ENCODE measurements at regions not wholly inside any gene's neighbourhood (a gene's known extent, or its start where the extent isn't known, plus 50 kb on each side); places are given as distances from the start of the nearest gene placed in this dataset.

DNA sequence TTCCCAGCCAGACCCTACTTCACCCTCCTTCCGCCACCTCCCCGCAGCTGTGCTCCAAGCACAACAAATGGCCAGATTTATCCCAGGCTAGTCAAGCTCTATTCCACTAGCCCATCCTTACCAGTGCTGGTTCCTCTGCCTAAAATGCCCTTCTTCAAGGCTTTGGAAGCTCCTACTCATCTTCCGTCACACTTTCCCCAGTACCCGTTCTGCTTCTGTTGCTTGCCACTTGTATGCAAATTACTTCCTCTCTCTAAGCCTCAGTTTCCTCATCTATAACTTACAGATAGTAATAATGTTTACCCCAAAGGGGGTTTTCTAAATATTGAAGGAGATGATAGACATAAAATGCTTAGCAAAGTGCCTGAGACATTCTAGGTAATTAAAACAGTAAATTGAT, 193.1 kb downstream of the MAFB start:
- no peaks in the 10 kb centered on the region for H3K36me3 ChIP-seq
- WGBS, 2 donors (ENCODE audit: low coverage in 1 of 2), result 91 to 100% methylated on average over 2 to 4 of the region's 4 CpGs
- no peak overlapping the region for H3K4me3 ChIP-seq
- H3K27me3 ChIP-seq, result no peaks in the 10 kb centered on the region
- no peaks in the 10 kb centered on the region for H3K9me3 ChIP-seq
- peaks cover 0 to 3% (median 0%) of the 10 kb centered on the region in 3 donors for H3K4me1 ChIP-seq
- no peak overlapping the region for H3K27ac ChIP-seq
- no peak for ATAC-seq
- no peak for TF ChIP-seq EP300 (IDR thresholded peaks at IDR 0.05)
- no peak for TF ChIP-seq POLR2AphosphoS5 (IDR thresholded peaks at IDR 0.05)
- TF ChIP-seq, protein P1, sequence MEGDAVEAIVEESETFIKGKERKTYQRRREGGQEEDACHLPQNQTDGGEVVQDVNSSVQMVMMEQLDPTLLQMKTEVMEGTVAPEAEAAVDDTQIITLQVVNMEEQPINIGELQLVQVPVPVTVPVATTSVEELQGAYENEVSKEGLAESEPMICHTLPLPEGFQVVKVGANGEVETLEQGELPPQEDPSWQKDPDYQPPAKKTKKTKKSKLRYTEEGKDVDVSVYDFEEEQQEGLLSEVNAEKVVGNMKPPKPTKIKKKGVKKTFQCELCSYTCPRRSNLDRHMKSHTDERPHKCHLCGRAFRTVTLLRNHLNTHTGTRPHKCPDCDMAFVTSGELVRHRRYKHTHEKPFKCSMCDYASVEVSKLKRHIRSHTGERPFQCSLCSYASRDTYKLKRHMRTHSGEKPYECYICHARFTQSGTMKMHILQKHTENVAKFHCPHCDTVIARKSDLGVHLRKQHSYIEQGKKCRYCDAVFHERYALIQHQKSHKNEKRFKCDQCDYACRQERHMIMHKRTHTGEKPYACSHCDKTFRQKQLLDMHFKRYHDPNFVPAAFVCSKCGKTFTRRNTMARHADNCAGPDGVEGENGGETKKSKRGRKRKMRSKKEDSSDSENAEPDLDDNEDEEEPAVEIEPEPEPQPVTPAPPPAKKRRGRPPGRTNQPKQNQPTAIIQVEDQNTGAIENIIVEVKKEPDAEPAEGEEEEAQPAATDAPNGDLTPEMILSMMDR (IDR thresholded peaks at IDR 0.05), result no peak
- TF ChIP-seq POLR2A (IDR thresholded peaks at IDR 0.05), result no peak

DNA sequence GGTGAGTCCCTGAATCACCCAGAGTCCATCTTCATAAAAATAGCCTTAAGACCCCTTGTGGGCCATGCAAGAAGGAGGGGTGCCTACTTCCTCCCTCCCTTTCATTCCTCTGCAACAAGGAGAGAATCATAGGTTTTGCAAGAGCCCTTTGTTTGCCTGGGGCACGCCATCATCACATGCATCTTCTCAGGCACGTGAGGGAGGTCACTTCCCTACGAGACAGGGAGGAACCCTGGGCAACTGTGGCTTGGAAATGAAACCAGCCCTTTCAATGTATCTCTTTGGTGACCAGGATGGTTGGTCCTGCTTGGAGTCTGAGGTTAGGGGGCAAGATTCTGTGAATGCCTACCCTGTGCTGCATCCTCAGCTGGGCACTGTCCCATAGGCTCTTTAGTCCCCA, 194.8 kb downstream of the MAFB start:
- WGBS, 2 donors (ENCODE audit: low coverage in 1 of 2), result 86 to 100% methylated on average over 1 to 2 of the region's 3 CpGs
- peaks cover 8% of the 10 kb centered on the region for H3K27me3 ChIP-seq
- peak overlapping the region in 1 of 4 donors; percentile 29 for H3K27ac ChIP-seq
- peaks cover 0 to 3% (median 0%) of the 10 kb centered on the region in 3 donors for H3K4me1 ChIP-seq
- ATAC-seq, result peak; percentile 15
- H3K4me3 ChIP-seq, result no peak overlapping the region
- no peaks in the 10 kb centered on the region for H3K36me3 ChIP-seq
- H3K9me3 ChIP-seq, result no peaks in the 10 kb centered on the region
- TF ChIP-seq POLR2AphosphoS5 (IDR thresholded peaks at IDR 0.05) (no peak), EP300 (IDR thresholded peaks at IDR 0.05) (no peak), POLR2A (IDR thresholded peaks at IDR 0.05) (no peak)
- TF ChIP-seq, protein P1 (IDR thresholded peaks at IDR 0.05), result no peak

DNA sequence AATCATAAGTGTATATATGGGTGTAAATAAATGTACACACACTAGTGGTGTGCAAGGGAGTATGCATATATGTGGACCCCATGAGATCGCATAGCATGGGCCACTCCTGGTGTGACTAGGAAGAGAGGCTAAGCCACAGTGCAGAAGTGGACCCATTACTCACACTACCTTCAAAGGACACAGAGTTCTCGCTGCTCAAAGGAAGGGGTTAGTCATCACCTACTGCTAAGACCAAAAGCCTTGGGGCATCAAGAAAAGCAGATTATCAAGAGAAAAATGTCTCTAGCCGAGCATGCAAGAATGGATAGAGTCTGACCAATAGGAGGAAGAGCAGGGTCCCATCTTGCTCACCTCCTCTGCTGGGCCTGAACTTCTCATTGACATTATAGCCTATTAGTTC, 195.5 kb downstream of the MAFB start:
- WGBS, 2 donors (ENCODE audit: low coverage in 1 of 2), result 73 to 88% methylated on average over 2 to 3 of the region's 3 CpGs
- no peak for ATAC-seq
- Histone ChIP-seq H3K9me3 (no peaks in the 10 kb centered on the region), H3K36me3 (no peaks in the 10 kb centered on the region), H3K4me1 (peaks cover 0 to 3% (median 0%) of the 10 kb centered on the region in 3 donors), H3K4me3 (no peak overlapping the region), H3K27me3 (peaks cover 8% of the 10 kb centered on the region), H3K27ac (no peak overlapping the region)
- TF ChIP-seq POLR2AphosphoS5 (IDR thresholded peaks at IDR 0.05) (no peak), POLR2A (IDR thresholded peaks at IDR 0.05) (no peak), EP300 (IDR thresholded peaks at IDR 0.05) (no peak)
- TF ChIP-seq, protein P1 (IDR thresholded peaks at IDR 0.05), result no peak

DNA sequence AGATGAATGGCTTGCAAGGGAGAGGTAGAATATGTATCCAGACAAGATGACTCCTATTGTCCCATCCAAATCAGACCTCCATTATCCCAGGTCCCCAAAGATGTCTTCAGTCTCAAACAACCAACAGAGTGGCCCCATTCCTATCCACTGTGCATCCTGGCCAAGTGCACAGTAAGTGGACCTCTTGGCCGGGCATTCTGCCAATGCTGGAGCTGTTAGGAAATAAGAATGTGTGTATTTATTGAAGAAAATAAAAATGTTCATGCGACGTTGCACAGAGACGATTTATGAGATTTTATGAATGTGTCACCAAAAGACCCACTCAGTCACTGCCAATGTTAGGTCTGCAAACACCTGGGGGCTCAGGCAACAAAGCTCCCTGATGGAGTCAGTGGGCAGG, 196.0 kb downstream of the MAFB start:
- TF ChIP-seq EP300 (IDR thresholded peaks at IDR 0.05) (no peak), POLR2AphosphoS5 (IDR thresholded peaks at IDR 0.05) (no peak), POLR2A (IDR thresholded peaks at IDR 0.05) (no peak)
- TF ChIP-seq, protein P1 (IDR thresholded peaks at IDR 0.05), result no peak
- H3K27me3 ChIP-seq, result peaks cover 8% of the 10 kb centered on the region
- H3K4me1 ChIP-seq, result peaks cover 0 to 3% (median 0%) of the 10 kb centered on the region in 3 donors
- no peaks in the 10 kb centered on the region for H3K36me3 ChIP-seq
- H3K27ac ChIP-seq, result no peak overlapping the region
- no peak for ATAC-seq
- H3K9me3 ChIP-seq, result no peaks in the 10 kb centered on the region
- WGBS, 2 donors (ENCODE audit: low coverage in 1 of 2), result 12 to 26% methylated on average over 3 to 4 of the region's 4 CpGs
- no peak overlapping the region for H3K4me3 ChIP-seq

DNA sequence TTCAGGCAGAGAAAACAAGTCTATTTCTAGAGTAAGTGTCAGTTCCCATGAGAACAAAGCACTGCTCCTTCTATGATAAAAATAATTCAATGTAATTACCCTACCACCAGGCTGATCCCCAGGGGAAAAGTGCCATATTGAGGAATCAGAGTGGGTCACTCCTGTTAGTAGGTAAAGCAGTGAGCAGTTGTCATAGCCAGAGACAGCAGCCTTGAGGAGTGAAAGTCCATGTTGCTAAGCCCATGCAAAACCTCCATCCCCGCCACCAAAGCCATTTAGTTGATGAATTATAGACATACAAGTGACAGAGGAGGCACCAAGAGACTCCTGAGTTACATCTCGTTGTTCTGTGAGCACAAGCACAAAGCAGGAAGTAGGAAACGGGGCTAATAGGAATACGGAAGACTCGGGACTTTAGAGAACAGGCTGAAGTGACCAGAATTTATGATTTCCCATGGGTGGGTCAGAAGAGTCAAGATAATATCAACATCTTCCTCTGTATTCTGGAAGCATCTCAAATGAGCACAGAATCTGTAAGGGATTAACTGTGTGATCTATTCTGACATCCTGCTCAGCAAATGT, 197.9 kb downstream of the MAFB start:
- 29 to 47% methylated on average over 4 to 5 of the region's 5 CpGs for WGBS, 2 donors (ENCODE audit: low coverage in 1 of 2)
- H3K9me3 ChIP-seq, result no peaks in the 10 kb centered on the region
- TF ChIP-seq POLR2A (IDR thresholded peaks at IDR 0.05) (no peak), EP300 (IDR thresholded peaks at IDR 0.05) (no peak)
- TF ChIP-seq, protein P1 (IDR thresholded peaks at IDR 0.05), result no peak
- no peak for ATAC-seq
- H3K27me3 ChIP-seq, result peaks cover 8% of the 10 kb centered on the region
- H3K4me3 ChIP-seq, result no peak overlapping the region
- peaks cover 0 to 3% (median 0%) of the 10 kb centered on the region in 3 donors for H3K4me1 ChIP-seq
- H3K27ac ChIP-seq, result no peak overlapping the region
- H3K36me3 ChIP-seq, result no peaks in the 10 kb centered on the region
